GM18517 (cell line): ENCODE measurements at regions not wholly inside any gene's neighbourhood (a gene's known extent, or its start where the extent isn't known, plus 50 kb on each side); places are given as distances from the start of the nearest gene placed in this dataset.

Experiments
- ATAC-seq: cut with Tn5 transposase; IDR thresholded peaks from one replicate; pipeline ENCODE4 v1.9.1; 2021; ENCODE audit warnings: mild to moderate bottlenecking, moderate library complexity; ENCODE audit not compliant: unreplicated experiment

DNA sequence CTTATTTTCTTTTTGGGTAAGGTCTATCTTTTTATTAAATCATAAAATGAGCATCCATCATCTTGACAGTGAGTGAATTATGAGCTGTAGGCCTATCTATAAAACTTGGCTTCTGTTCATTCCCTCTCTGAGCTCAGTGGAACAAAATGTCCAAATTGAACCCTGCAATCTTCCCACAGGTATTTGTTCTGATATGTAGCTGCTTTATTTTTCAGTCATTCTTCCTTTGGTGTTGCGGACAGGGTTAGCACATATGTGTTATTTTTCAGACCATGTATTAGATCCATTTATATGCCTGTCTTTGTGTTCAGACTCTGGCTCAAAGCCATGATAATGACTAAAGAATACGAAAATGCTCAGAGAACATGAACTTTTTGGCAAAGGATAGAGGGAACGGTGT, 201.6 kb upstream of the KIAA1217 start:
- ATAC-seq: no peak

DNA sequence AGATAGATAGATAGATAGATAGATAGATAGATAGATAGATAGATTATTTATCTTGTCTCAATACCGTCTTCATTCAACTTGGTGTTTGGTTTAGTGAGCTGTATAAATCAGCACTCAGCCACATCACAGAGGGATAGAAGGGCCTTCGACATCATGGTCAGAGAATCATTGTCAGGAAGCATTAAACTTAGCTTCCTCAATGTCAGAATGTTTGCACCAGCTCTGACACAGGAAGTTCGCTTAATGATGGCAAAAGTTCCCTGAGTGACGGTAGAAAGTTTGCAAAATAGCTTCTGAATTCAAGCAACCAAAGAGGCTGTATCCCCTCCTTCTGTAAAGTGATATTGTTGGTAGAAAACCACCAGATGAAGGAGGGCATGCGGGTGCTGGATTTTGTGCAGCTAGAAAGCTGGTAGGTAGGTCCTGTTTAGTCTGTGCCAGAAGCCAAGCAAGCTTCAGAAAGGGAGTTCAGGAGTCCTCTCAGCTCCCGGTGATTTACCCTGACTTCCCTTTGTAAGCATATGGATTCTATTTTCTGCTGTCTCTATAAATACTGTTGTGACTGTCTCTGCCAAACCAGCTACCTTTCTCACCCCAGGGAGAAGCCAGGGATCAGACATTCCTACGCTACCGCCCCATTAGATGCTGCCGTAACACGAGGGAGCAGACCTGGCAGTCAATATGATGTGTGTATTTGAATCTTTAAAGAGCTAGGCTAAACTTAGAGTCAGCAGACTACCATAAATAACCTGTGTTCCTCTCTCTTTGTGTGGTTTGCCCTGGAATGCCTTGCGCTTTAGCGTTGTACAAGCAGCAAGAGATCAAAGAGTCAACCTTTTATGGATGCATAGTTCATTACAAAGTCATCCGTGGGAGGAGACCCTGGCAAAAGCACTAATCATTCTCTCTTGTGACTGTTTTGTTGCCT, 200.5 kb upstream of the KIAA1217 start:
- ATAC-seq: no peak

DNA sequence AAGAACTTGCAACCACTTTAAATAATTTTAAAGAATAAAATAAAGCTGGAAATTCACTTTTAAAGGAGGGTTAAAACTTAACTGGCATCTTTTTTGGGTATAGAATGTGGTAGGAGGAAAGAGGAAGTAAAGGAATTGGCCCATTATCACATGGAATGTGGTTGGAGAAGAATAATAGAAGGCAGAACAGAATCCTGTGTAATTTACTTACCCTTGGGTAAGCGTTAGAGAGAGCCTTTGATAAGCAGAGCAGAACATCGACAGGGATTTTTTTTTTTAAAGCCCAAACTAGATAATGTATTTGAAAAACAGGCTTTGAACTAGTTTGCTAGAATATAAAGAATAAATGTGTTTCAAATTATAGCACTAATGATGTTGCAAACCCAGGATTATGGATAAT, 199.8 kb upstream of the KIAA1217 start:
- no peak for ATAC-seq

DNA sequence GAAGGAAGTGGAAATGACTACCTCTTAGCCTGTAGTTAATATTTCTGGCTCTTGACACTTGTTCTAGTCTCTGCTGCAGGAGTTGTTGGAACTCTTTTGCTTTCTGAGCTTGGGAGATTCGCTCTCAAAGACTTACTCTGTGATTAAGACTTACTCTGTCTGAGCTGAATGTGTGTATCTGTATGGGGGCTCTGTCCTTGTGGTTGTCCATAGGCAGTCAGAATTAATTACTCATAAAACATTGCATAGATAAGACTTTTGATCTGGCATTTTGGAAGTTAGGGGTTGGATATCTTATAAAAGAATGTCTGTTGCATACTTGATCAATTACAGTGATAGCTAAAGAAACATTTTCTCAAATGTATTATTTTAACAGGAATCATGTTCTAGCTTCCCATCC, 199.2 kb upstream of the KIAA1217 start:
- ATAC-seq: no peak

DNA sequence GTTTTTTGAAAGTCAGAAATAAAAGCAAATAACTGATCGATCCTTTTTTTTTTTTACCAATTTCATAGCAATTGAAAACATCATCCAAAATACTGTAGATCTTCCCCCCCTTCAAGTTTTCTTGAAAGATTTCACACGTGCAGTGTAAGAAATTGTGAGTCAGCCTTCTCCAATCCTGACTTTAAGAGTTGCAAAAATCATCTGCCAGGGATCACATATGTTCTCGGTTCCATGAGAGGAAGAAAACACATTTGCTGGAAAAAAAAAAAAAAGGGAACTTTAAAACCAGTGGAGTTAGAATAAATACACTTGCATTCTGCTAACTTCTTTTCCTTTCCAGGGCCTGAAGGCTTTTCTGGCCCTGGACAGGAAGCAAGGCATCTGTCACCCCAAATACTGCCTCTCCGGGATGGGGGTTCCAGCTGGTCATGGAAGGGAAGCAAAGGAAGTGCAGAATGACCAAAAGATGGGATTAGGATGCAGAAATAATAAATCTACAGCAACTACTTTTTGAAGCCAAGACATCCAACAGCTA, 198.4 kb upstream of the KIAA1217 start:
- no peak for ATAC-seq

DNA sequence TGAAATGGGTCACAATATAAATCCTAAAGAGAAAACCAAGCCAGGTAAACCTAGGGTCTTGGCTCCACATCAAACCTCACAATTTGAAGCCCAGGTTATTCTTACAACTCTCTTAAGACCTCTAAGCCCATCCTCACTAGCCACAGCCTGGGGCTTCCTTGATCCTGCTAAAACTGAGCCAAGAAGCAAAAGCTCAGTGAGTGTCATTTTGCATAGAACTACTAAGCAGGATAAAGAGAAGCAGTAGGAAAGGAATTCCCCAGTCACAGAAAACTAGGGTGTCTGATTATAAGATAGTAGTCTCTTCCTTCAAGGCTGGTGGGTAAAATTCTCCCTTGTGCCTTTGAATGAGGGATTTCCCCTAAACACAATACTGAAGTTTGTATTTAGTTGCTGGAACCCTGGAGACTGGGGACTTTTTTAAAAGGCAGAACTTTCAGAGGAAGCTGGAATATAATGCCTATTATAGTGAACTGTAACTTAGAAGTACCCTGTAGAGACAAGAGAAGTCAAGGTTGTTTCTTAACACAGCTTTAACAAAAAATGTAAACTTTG, 196.6 kb upstream of the KIAA1217 start:
- no peak for ATAC-seq

DNA sequence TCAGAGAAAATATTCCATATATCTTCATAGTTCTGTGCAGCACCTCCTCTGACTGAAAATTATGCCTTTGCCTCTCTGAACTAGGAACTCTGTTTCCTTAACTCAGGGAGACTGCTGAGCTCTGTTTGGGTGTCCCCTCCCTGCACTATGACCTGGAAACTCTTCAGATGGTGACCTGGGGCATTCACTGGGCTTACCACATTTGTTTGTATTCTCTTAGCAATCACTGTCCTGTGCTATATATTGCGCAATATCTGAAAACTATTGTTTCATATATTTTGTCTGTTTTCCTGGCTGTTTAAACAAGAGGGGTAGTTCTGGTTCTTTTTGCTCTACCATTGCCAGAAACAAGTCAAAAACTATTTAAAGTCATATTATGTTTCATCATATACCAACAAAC, 181.8 kb upstream of the KIAA1217 start:
- ATAC-seq: no peak

DNA sequence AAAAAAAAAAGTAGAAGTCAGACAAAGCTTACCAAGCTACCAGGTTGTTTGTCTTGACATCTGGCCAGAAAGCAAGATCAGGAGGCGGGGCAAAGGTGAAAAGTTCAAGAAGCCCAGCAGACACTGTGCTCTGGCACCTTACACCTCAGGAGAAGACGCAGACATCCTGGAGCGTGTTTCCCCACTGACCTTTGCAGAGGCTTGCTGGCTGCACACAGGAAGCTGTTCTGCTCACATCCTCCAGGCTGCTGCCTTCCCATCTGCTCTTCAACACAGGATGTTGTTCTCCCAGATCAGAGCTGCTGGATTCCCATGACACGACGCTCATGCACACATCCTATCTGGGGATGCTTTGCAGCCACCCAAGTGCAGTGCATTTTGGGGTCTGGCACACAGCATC, 174.4 kb upstream of the KIAA1217 start:
- ATAC-seq: no peak

DNA sequence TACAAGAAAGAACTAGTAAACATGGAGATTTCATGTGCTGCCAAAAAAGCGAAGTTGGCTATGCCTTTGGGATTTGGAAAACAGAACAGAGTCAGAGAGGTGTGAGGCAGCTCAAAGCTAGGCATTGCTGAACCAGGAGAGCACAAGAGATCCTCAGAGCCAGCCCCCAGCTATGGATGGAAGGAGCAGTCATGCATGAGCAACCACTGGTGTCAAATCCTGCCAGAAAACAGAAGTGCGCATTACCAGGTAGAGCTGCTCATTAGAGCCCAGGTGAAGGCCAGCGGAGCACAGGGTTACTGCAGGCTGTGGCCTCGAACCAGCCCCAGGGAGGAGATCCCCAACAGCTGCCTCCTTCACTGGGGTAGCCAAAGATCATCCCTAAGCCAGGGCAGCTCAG, 173.2 kb upstream of the KIAA1217 start:
- ATAC-seq: no peak

DNA sequence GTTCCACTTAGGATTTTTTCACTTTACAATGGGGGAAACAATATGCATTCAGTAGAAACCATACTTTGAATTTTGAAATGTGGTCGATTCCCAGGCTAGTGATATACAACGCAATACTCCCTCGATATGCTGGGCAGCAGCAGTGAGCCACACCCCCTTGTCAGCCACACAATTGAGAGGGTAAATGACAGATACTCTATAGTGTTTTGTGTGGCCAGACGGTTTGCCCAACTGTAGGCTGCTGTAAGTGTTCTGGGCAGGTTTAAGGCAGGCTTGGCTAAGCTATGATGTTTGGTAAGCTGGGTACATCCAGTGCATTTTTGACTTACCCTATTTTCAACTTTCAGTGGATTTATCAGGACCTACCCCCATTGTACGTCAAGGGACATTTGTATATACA, 169.6 kb upstream of the KIAA1217 start:
- no peak for ATAC-seq

DNA sequence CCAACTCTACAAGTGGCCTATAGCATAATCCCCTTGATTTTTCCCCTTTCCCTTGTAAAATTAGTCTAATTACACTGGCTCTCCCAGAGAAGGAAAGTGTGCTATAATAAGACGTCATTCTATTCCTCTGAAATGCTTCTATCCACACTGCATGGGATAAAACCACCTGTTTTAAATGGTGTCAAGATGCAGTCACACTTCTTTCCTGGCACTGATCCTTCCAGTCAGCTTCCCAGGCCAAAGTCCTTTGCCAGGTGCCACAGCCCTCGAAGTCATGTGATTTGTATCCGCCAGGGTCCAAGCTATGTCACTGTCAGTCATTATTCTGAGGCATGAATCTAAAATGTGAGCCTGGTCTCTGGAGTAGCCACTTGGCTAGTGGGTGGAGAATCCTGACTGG, 169.0 kb upstream of the KIAA1217 start:
- ATAC-seq: no peak

DNA sequence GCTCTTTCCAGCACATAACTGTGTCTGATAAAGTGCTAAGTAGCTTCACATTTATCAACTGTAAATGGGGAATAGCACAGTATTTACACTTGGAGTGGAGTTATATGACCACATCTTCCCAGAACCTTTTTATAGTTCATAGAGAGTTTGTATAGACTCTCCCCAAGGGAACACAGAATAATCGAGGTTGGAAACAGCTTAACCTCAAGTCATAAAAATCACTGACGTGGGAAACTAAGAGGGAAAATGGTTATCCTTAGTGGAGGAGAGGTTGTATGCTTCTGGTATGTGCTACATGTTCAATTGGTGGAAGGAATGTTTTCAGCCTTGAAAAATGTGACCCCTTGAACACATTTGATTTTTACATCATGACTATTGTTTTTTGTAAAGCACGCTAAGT, 167.9 kb upstream of the KIAA1217 start:
- no peak for ATAC-seq

DNA sequence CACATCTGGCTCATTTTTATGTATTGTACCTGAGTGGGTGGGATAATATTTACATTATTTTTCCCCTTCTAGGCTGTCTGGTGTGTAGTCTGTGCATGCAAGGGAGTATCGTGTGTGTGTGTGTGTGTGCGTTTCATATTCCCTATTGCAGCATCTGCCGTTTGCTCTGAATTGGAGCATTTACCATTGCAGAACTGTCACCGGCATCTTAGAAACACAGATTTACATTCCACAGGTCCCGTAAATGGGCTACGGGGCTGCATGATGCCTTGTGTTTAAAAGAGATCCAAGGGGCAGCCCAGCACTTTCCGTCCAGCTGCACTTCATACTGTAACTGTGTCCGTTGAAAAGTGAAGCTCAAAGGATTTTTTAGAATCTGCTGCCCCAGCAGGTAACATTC, 167.1 kb upstream of the KIAA1217 start:
- ATAC-seq: no peak

DNA sequence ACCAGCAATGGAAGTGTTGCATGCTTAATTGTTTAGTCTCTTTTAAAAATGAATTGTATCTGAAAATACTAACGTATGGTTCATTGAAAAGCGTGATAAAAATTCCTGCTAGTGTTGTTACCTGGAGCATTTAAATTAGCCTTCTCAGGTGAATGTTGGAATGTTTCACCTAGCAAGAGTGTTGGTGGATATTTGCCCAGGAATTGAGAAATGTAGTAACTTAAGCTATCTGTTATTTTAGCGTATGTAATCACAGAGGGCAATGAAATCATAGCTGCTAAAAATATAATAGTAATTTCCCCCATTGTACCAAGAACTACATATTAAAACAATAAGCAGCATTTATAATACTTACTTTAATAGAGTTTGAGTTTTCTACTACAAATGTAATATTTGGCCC, 166.1 kb upstream of the KIAA1217 start:
- no peak for ATAC-seq

DNA sequence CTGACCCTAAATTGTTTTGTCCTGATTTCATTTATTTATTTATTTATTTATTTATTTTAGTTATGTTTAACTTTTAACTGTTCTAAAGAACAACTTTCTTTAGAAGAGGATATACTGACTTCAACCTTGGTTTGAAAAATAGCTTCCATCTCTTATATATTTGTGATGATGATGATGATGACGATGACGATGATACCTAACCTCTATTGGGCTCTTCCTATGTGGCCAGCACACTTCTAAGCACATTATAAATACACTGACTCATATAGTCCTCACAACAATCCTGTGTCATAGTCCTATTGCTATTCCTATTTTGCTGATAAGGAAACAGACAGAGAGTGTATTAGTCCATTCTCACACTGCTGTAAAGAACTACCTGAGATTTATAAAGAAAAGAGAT, 162.9 kb upstream of the KIAA1217 start:
- no peak for ATAC-seq

DNA sequence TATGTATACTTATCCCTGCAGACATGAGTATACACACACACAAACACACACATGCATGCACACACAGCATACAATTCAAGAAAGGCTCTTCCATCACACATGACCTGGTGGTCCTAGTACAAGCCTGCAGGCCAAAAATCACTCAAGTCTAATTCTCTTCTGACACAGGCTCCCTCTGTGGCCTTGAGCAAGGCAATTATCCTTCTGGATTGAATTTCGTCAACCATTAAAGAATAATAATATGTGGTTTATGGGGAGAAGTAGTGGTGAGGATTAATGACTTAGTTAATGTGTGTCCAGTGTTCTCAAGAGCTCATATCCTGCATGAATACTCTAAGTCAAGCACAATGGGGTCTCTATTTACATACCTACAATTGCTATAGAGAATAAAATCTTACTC, 161.8 kb upstream of the KIAA1217 start:
- ATAC-seq: no peak

DNA sequence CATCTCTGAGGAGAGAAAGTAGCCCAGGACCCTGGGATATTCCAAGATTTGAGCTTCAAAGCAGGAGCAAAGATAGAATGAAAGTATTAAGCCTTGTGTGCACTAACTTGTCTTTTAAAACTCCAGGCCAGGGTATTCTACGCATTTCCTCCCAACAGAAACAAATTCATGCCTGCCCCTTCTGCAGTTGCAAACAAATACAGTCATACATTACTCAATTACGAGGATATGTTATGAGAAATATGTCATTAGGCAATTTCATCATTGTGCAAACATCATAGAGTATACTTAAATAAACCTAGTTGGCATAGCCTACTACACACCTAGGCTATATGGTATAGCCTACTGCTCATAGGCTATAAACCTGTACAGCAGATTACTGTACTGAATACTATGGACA, 154.5 kb upstream of the KIAA1217 start:
- ATAC-seq: no peak

DNA sequence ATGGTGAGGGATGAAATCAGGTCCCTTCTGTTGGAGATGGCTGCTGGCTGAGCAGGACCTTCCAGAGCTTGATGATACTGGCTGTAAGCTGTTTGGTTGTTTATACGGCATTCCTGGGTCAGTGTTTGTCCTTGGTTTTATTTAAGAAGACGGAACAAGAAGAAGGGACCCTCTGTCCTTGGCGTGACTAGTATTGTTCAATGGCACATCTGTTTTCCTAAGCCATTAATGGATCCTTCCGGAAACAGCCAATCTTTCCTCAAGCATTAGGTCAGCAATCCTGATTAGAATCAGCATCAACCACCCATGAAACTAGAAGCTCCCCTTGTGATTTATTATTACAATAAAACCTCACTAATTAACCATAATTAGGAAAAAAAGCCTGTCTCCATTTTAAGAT, 128.7 kb upstream of the KIAA1217 start:
- no peak for ATAC-seq

DNA sequence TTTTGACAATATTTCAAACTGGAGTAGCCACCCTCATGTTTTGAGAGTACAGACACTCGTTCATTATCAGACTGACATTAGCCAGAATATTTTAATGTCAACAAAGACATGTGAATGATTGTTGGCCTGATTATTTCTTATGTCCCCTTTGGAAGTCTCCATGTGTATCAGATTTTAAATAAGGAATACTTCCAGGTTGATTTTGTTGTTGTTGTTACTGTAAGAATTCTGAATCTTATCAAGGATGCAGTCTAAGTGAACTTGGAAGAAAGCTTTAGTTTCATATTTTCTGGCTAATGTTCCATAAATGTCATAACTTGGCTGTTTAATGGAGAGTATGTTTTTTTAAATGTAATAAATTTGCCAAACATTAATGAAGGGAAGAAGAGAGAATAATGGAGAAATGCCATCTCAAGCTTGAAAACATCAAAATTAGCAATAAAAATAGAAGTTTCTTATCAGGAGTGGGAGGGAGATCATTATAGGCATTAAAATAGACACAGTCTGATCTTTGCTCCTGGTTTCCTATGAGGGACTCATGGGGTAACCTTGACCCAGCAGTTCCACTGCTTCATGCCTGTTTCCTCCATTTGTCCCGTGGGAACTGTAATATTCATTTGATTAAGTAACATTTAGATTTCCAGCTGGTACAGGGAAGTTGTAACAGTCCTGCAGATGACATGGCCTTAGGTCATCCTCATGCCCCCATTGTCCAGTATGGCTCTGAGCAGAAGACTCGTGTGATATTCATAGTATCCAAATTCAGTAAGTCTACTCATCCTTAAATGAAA, 122.4 kb upstream of the KIAA1217 start:
- no peak for ATAC-seq

DNA sequence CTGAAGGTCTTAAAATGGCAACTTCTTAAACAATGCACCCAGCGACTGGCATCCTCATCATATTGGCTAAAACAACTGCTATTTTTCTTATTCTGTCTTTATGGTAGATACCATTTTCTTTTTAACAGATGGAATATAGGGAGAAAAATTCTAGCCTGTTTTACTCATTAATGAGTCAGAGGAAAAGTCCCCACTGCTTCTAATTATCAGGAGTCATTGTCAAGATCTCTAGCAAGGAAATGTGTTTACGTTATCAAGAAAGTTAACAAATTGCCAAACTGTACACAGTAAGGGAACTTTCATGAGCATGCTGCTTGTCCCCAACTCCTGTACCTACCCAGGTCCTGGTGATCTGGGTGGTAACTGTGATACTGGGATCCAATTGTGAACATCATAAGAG, 117.7 kb upstream of the KIAA1217 start:
- no peak for ATAC-seq

DNA sequence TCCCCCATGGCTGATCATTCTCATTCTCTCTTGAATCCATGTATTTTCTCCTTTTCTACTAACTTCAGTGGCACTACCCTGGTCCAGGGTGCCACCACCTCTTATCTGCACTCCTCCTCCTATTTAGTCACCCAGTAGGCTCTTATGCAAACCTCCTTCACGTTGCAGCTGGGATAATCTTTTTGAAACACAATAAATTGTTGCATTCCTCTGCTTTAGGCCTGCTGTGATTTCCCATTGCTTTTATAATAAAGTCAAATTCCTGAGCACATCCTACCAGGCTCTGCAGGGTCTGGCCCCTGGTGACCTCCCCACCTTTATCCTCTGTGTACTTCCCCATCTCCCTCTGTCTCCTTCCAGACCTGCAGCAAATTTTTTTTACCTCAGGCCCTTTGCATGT, 112.7 kb upstream of the KIAA1217 start:
- ATAC-seq: no peak

DNA sequence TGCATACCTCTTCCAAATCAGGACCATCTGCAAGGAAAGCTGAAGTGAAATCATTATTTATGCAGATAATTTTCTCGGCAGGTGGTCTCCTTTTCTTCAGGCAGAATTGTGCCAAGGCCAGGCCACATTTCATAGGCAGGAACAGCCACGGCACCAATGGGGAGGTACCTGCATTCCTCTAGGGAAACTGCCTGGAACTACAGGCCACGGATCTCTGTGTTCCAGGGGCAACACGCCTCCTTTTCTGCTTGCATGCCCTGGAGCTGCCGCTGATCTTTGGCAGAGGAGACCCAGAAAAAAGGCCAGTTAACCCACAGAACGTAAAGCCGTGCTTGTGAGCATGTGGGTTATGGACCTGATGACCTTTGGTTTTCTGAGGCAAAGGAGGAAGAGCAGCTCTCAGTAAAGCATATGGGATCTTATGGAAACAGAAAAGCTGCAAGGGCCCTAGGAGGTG, 111.2 kb upstream of the KIAA1217 start:
- no peak for ATAC-seq
